ENCODE measurements at regions not wholly inside any gene's neighbourhood (a gene's known extent, or its start where the extent isn't known, plus 50 kb on each side); places are given as distances from the start of the nearest gene placed in this dataset.

GRCh38 chr1:91610102-91610501 is 109.5 kb downstream of the CDC7 start:
- peaks cover 2% of the 10 kb centered on the region for H3K36me3 Mint-ChIP-seq (ENCODE audit: insufficient read depth)

GRCh38 chr1:91610789-91611188 is 110.1 kb downstream of the CDC7 start:
- peaks cover 23% of the 10 kb centered on the region for H3K4me1 Mint-ChIP-seq
- no peak overlapping the region for H3K4me3 Mint-ChIP-seq
- DNase-seq (ENCODE audit: low spot score in 2 of 2) (no peak), ATAC-seq (replicated peaks; ENCODE audit: extremely low read depth, poor library complexity, severe bottlenecking) (no peak)
- H3K27ac Mint-ChIP-seq (ENCODE audit: low read depth): no peak overlapping the region
- H3K27me3 Mint-ChIP-seq: no peaks in the 10 kb centered on the region
- H3K36me3 Mint-ChIP-seq (ENCODE audit: insufficient read depth): peaks cover 2% of the 10 kb centered on the region
- H3K9me3 Mint-ChIP-seq: no peaks in the 10 kb centered on the region

More at GRCh38 chr1:91610102-91610501, 109.5 kb downstream of the CDC7 start:
- Mint-ChIP-seq H3K27ac (ENCODE audit: low read depth) (no peak overlapping the region), H3K4me3 (no peak overlapping the region), H3K4me1 (peaks cover 19% of the 10 kb centered on the region), H3K27me3 (no peaks in the 10 kb centered on the region), H3K9me3 (no peaks in the 10 kb centered on the region)
- ATAC-seq (replicated peaks; ENCODE audit: extremely low read depth, poor library complexity, severe bottlenecking) (no peak), DNase-seq (ENCODE audit: low spot score in 2 of 2) (no peak)

- peaks cover 2% of the 10 kb centered on the region for H3K36me3 Mint-ChIP-seq (ENCODE audit: insufficient read depth)
- H3K27me3 Mint-ChIP-seq: no peaks in the 10 kb centered on the region
- no peak overlapping the region for H3K27ac Mint-ChIP-seq (ENCODE audit: low read depth)
- peaks cover 23% of the 10 kb centered on the region for H3K4me1 Mint-ChIP-seq
- no peak for DNase-seq (ENCODE audit: low spot score in 2 of 2)
- no peak overlapping the region for H3K4me3 Mint-ChIP-seq
- no peak for ATAC-seq (replicated peaks; ENCODE audit: extremely low read depth, poor library complexity, severe bottlenecking)
- no peaks in the 10 kb centered on the region for H3K9me3 Mint-ChIP-seq
These were observed 110.8 kb downstream of the CDC7 start for GRCh38 chr1:91611483-91611917.

- no peak overlapping the region for H3K4me3 Mint-ChIP-seq
- no peaks in the 10 kb centered on the region for H3K9me3 Mint-ChIP-seq
- peaks cover 2% of the 10 kb centered on the region for H3K36me3 Mint-ChIP-seq (ENCODE audit: insufficient read depth)
- DNase-seq (ENCODE audit: low spot score in 2 of 2): no peak
- H3K27ac Mint-ChIP-seq (ENCODE audit: low read depth): no peak overlapping the region
- peaks cover 23% of the 10 kb centered on the region for H3K4me1 Mint-ChIP-seq
- H3K27me3 Mint-ChIP-seq: no peaks in the 10 kb centered on the region
- ATAC-seq (replicated peaks; ENCODE audit: extremely low read depth, poor library complexity, severe bottlenecking): no peak
These were observed 112.9 kb downstream of the CDC7 start for GRCh38 chr1:91613595-91613994.

- ATAC-seq (replicated peaks; ENCODE audit: extremely low read depth, poor library complexity, severe bottlenecking) (no peak), DNase-seq (ENCODE audit: low spot score in 2 of 2) (no peak)
- no peaks in the 10 kb centered on the region for H3K9me3 Mint-ChIP-seq
- H3K27ac Mint-ChIP-seq (ENCODE audit: low read depth): no peak overlapping the region
- peaks cover 2% of the 10 kb centered on the region for H3K36me3 Mint-ChIP-seq (ENCODE audit: insufficient read depth)
- no peaks in the 10 kb centered on the region for H3K27me3 Mint-ChIP-seq
- H3K4me3 Mint-ChIP-seq: no peak overlapping the region
- H3K4me1 Mint-ChIP-seq: peaks cover 17% of the 10 kb centered on the region
These were observed 116.1 kb downstream of the CDC7 start for GRCh38 chr1:91616712-91617111.

GRCh38 chr1:91617285-91617765 is 116.7 kb downstream of the CDC7 start:
- H3K27ac Mint-ChIP-seq (ENCODE audit: low read depth): no peak overlapping the region
- no peaks in the 10 kb centered on the region for H3K9me3 Mint-ChIP-seq
- no peak for ATAC-seq (replicated peaks; ENCODE audit: extremely low read depth, poor library complexity, severe bottlenecking)
- no peaks in the 10 kb centered on the region for H3K27me3 Mint-ChIP-seq
- H3K36me3 Mint-ChIP-seq (ENCODE audit: insufficient read depth): peaks cover 2% of the 10 kb centered on the region
- H3K4me1 Mint-ChIP-seq: peaks cover 17% of the 10 kb centered on the region
- DNase-seq (ENCODE audit: low spot score in 2 of 2): no peak
- H3K4me3 Mint-ChIP-seq: no peak overlapping the region

GRCh38 chr1:91619881-91620280 is 119.2 kb downstream of the CDC7 start:
- Mint-ChIP-seq H3K9me3 (no peaks in the 10 kb centered on the region), H3K27me3 (no peaks in the 10 kb centered on the region)
- no peak for ATAC-seq (replicated peaks; ENCODE audit: extremely low read depth, poor library complexity, severe bottlenecking)

GRCh38 chr1:91621360-91621759 is 120.7 kb downstream of the CDC7 start:
- no peaks in the 10 kb centered on the region for H3K4me1 Mint-ChIP-seq
- ATAC-seq (replicated peaks; ENCODE audit: extremely low read depth, poor library complexity, severe bottlenecking) (no peak), DNase-seq (ENCODE audit: low spot score in 2 of 2) (no peak)
- no peak overlapping the region for H3K27ac Mint-ChIP-seq (ENCODE audit: low read depth)
- H3K27me3 Mint-ChIP-seq: no peaks in the 10 kb centered on the region
- H3K9me3 Mint-ChIP-seq: no peaks in the 10 kb centered on the region
- H3K36me3 Mint-ChIP-seq (ENCODE audit: insufficient read depth): no peaks in the 10 kb centered on the region
- H3K4me3 Mint-ChIP-seq: no peak overlapping the region

More at GRCh38 chr1:91619881-91620280, 119.2 kb downstream of the CDC7 start:
- Mint-ChIP-seq H3K4me1 (peaks cover 5% of the 10 kb centered on the region), H3K27ac (ENCODE audit: low read depth) (no peak overlapping the region), H3K36me3 (ENCODE audit: insufficient read depth) (no peaks in the 10 kb centered on the region), H3K4me3 (no peak overlapping the region)
- no peak for DNase-seq (ENCODE audit: low spot score in 2 of 2)

- no peak overlapping the region for H3K27ac Mint-ChIP-seq (ENCODE audit: low read depth)
- H3K4me1 Mint-ChIP-seq: no peaks in the 10 kb centered on the region
- no peak for ATAC-seq (replicated peaks; ENCODE audit: extremely low read depth, poor library complexity, severe bottlenecking)
- no peaks in the 10 kb centered on the region for H3K27me3 Mint-ChIP-seq
- H3K9me3 Mint-ChIP-seq: no peaks in the 10 kb centered on the region
- no peaks in the 10 kb centered on the region for H3K36me3 Mint-ChIP-seq (ENCODE audit: insufficient read depth)
- H3K4me3 Mint-ChIP-seq: no peak overlapping the region
- no peak for DNase-seq (ENCODE audit: low spot score in 2 of 2)
These were observed 121.3 kb downstream of the CDC7 start for GRCh38 chr1:91621907-91622306.

- Mint-ChIP-seq H3K4me1 (no peaks in the 10 kb centered on the region), H3K27me3 (no peaks in the 10 kb centered on the region), H3K9me3 (no peaks in the 10 kb centered on the region), H3K36me3 (ENCODE audit: insufficient read depth) (no peaks in the 10 kb centered on the region), H3K27ac (ENCODE audit: low read depth) (no peak overlapping the region), H3K4me3 (no peak overlapping the region)
- no peak for ATAC-seq (replicated peaks; ENCODE audit: extremely low read depth, poor library complexity, severe bottlenecking)
- no peak for DNase-seq (ENCODE audit: low spot score in 2 of 2)
These were observed 122.0 kb downstream of the CDC7 start for GRCh38 chr1:91622616-91623015.

- no peaks in the 10 kb centered on the region for H3K9me3 Mint-ChIP-seq
- H3K27ac Mint-ChIP-seq (ENCODE audit: low read depth): no peak overlapping the region
- no peaks in the 10 kb centered on the region for H3K36me3 Mint-ChIP-seq (ENCODE audit: insufficient read depth)
- no peaks in the 10 kb centered on the region for H3K4me1 Mint-ChIP-seq
- ATAC-seq (replicated peaks; ENCODE audit: extremely low read depth, poor library complexity, severe bottlenecking) (no peak), DNase-seq (ENCODE audit: low spot score in 2 of 2) (no peak)
- H3K27me3 Mint-ChIP-seq: no peaks in the 10 kb centered on the region
- H3K4me3 Mint-ChIP-seq: no peak overlapping the region
These were observed 122.4 kb downstream of the CDC7 start for GRCh38 chr1:91623020-91623419.

- H3K27ac Mint-ChIP-seq (ENCODE audit: low read depth): no peak overlapping the region
- H3K4me1 Mint-ChIP-seq: no peaks in the 10 kb centered on the region
- H3K9me3 Mint-ChIP-seq: no peaks in the 10 kb centered on the region
- DNase-seq (ENCODE audit: low spot score in 2 of 2): no peak
- H3K36me3 Mint-ChIP-seq (ENCODE audit: insufficient read depth): no peaks in the 10 kb centered on the region
- H3K27me3 Mint-ChIP-seq: no peaks in the 10 kb centered on the region
- H3K4me3 Mint-ChIP-seq: no peak overlapping the region
- no peak for ATAC-seq (replicated peaks; ENCODE audit: extremely low read depth, poor library complexity, severe bottlenecking)
These were observed 123.7 kb downstream of the CDC7 start for GRCh38 chr1:91624331-91624730.
